ENCODE measurements at regions not wholly inside any gene's neighbourhood (a gene's known extent, or its start where the extent isn't known, plus 50 kb on each side); places are given as distances from the start of the nearest gene placed in this dataset.
"Not testable (repeated sequence)": the region's sequence is repeated elsewhere in the genome, so short reads cannot be mapped to it uniquely, and the experiment has no call there.

- not testable (repeated sequence) for DNase-seq
These were observed 85.7 kb downstream of the POTEM start for GRCh38 chr14:19052977-19053376.

GRCh38 chr14:19053426-19054050 lies 86.3 kb downstream of the POTEM start:
- DNase-seq: not testable (repeated sequence)

GRCh38 chr14:19054108-19054721 lies 87.0 kb downstream of the POTEM start:
- DNase-seq: not testable (repeated sequence)

- not testable (repeated sequence) for DNase-seq
These were observed 87.7 kb downstream of the POTEM start for GRCh38 chr14:19054934-19055333.

GRCh38 chr14:19059066-19059465 lies 91.8 kb downstream of the POTEM start:
- DNase-seq: not testable (repeated sequence)

GRCh38 chr14:19061689-19062450 lies 94.6 kb downstream of the POTEM start:
- not testable (repeated sequence) for DNase-seq

GRCh38 chr14:19068957-19069356 lies 101.7 kb downstream of the POTEM start:
- DNase-seq: not testable (repeated sequence)

- not testable (repeated sequence) for DNase-seq
These were observed 105.3 kb downstream of the POTEM start for GRCh38 chr14:19072518-19072917.

GRCh38 chr14:19088632-19089031 lies 121.4 kb downstream of the POTEM start:
- DNase-seq: not testable (repeated sequence)

GRCh38 chr14:19093227-19093626 lies 126.0 kb downstream of the POTEM start:
- not testable (repeated sequence) for DNase-seq

GRCh38 chr14:19094731-19095130 lies 127.5 kb downstream of the POTEM start:
- DNase-seq: not testable (repeated sequence)

- not testable (repeated sequence) for DNase-seq
These were observed 127.9 kb downstream of the POTEM start for GRCh38 chr14:19095167-19095566.

- DNase-seq: not testable (repeated sequence)
These were observed 129.2 kb downstream of the POTEM start for GRCh38 chr14:19096467-19096866.

- not testable (repeated sequence) for DNase-seq
These were observed 129.6 kb downstream of the POTEM start for GRCh38 chr14:19096876-19097275.

- DNase-seq: not testable (repeated sequence)
These were observed 130.1 kb downstream of the POTEM start for GRCh38 chr14:19097306-19097705.

GRCh38 chr14:19097750-19098149 lies 130.5 kb downstream of the POTEM start:
- DNase-seq: not testable (repeated sequence)

GRCh38 chr14:19098230-19098629 lies 131.0 kb downstream of the POTEM start:
- DNase-seq: not testable (repeated sequence)

GRCh38 chr14:19098732-19099131 lies 131.5 kb downstream of the POTEM start:
- not testable (repeated sequence) for DNase-seq

- DNase-seq: not testable (repeated sequence)
These were observed 132.1 kb downstream of the POTEM start for GRCh38 chr14:19099336-19099735.

GRCh38 chr14:19099939-19100338 lies 132.7 kb downstream of the POTEM start:
- not testable (repeated sequence) for DNase-seq

- not testable (repeated sequence) for DNase-seq
These were observed 138.3 kb downstream of the POTEM start for GRCh38 chr14:19105551-19105950.

- not testable (repeated sequence) for DNase-seq
These were observed 142.7 kb downstream of the POTEM start for GRCh38 chr14:19109887-19110286.

GRCh38 chr14:19120383-19120782 lies 153.1 kb downstream of the POTEM start:
- DNase-seq: not testable (repeated sequence)

Measured in stimulated activated CD4-positive, alpha-beta T cell treated with anti-CD3 and anti-CD28 coated beads, Interleukin-2, amount 100 ng/mL, for 24 hours (primary cell).